GM20431 (cell line): ENCODE measurements at regions not wholly inside any gene's neighbourhood (a gene's known extent, or its start where the extent isn't known, plus 50 kb on each side); places are given as distances from the start of the nearest gene placed in this dataset.

Source experiments
- in situ Hi-C: fragments of 300-500 bp; cut with MseI, MboI; formaldehyde crosslinking; loops from one replicate; pipeline ENCODE4 v1.15.0; 2020; ENCODE audit warnings: low sequenced_read_pairs; ENCODE audit not compliant: unreplicated experiment

DNA sequence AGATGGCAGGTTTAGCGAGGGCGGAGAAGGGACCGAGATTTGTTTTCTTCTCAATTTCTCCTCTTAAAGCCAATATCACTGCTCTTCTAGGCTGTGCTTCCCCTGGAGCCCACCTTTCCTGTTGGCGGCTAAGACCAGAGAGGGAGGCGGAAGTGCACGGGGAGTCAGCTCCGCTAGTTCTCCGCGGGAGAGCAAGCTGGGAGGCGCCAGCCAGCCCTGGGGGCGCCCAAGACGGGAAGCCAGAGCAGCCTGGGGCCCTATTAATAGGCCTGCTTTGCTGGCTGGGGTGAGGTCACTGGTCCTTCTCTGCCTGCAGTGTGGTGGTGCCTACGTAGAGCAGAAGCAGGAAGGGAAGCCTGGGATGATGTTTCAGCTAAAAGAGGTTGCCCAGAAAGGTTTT is 61.6 kb downstream of the LSM5 start:
- in situ Hi-C loops, result no loop called here

DNA sequence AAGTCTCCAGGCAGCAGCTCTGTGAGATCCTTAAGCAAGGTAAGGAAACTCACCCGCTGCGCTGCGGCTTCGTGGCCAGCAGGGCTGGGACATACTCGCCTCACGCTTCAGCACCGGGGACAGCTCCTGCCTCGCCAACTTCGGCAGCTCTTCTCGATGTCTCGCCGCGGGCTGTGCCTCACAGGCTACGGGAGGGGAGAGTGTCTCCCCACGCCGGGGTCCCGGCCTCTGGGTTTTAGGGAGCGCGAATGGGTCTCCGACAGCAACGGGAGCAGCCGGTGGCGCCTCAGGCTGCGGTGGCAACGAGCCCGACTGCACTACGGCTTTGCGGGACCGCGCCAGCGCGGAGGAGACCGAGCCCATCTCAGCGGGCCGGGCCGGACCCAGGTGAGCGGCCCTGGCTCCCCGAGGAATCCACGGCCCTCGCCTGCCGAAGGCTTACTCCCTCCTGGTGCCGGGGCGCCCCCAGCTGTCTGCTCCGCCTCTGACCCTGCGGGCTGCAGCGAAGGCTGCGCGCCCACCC is 62.4 kb downstream of the LSM5 start:
- in situ Hi-C loops, result no loop called here

DNA sequence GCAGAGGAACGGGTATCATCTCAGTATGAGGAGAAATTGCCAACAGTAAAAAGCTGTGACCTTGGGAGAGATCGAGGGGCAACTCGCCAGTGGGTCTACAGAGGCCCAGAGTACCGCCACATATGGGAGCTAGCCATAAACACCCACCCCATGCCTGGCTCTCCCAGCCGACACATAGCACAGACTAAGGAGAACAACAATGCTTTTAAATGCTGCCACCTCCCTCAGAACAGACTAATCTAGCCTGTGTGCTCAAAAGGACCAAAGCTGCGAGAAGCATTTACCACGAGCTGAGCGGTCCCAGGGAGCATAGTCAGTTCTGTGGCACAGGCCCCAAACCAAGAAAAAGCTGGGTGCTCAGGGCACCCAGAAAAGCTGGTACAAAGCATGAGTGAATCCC is 73.3 kb downstream of the LSM5 start:
- in situ Hi-C loops, result no loop called here

DNA sequence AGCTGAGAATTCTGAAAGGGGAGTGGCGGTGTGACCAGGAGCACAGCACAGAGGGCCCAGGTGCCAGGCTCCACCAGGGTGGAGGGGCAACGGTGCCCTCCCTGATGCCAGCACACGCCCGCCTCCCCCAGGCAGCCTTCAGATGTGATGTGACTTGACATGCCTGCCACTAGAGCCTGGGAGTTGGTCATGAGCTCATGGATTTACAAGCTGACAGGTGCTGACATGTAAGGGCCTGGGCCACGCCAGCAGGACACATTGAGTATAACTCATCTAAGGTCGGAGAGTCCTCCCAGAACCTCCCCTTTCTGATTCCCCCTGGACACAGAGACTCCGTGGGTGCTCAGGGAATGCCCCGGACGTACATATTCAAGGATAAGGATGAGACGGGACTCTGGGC is 74.2 kb downstream of the LSM5 start:
- in situ Hi-C loops, result no loop called here

DNA sequence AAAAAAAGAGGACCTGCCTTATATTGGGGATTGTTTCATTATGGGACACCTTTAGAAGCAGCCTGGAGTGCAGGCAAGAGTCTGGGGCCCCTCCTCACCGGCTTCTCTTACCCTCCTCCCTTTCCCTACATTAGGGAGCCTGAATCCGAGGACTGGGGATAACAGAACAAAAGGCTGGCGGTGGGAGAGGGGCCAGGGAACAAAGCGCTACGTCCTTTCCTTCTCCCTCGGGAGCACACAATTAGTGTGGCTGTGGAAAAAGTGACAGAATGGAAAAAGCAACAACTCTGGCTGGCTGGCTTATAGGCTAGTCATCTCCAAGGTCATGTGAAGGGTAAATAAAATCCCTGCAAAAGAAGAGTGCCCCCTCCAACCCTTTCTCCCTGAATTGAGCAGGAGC is 74.7 kb downstream of the LSM5 start:
- in situ Hi-C loops, result no loop called here

DNA sequence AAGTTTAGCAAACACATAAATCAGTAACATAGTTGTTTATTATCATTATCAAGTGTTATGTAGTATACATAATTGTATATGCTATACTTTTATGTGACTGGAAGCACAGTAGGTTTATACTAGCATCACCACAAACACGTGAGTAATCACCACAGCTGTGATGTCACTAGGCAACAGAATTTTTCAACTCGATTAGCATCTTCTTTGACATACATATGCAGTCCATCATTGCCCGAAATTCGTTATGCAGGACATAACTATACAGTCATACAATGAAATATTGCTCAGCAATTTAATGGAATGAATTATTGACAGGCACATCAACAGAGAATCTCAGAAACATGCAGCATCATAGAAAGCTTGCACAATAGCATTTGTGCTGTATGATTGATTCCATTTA is 77.7 kb downstream of the LSM5 start:
- in situ Hi-C loops, result no loop called here

DNA sequence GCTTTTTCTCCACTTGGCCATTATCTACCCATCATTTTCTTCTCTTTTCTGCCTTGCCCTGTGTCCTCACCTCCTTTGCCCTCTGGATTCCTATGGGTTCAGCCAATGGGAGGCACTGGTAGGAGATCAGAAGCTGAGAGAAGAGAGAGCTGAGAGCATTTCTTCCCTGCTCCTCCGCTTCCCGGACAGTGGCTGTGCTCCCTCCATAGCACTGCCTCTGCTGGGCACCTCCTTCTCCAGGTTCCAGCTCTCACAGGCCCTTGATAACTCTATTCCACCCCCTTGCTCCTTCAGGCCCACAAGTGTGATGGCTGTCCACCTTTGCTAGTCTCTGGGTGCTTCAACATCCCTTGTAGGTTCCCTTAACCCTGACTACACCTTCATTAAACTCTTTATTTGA is 79.6 kb downstream of the LSM5 start:
- in situ Hi-C loops, result no loop called here

DNA sequence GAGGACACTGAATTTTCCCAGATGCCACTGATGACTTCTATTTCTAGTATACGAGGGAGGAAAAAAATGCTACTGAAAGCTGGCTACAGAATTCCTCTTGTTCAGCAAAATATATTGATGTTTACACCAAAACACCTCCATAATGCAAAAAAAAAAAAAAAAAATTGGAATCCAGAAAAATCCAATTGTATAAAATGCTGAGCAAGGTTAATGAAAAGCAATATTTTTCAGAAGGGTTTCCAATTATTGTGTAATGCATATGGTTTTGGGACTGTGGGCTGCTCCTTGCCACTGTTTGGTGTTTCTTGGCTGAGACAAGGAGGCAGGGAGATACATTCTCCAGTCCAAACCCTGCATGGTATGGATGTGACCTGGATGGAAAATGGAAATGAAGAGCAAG is 83.8 kb downstream of the LSM5 start:
- in situ Hi-C loops, result no loop called here

DNA sequence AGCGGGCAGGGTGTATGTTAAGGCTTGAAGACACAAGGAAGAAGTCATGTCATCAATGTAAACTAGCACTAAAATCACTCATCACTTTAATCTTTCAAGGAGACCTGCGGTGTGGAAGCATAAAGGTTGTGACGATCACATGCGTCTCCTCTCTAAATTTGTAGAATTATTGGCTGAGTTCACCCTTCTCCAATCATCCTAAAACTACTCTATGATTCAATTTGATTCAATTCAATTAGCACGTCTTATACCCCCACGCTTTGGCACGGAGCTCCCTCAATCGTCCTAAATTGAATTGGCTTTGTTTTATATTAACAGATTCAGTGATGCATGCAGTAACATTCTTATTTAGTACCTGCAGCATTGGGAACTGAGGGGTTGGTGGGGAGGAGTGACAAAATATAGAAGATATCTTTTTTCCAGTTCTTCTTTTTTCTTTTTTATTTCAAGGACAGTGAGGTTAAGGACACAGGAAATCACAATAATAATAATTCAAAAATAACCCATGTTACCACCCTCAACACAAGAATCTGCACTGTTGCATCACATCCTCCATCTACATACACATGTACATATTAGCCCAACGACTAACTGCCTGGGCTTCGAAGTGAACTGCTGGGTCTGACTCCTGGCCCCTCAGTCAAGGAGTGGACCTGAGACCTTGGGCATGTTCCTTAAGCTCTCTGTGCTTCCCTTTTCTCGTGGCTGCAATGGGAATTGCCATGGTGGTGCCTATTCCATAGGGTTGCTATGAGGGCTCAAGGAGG is 86.5 kb downstream of the LSM5 start:
- in situ Hi-C loops, result no loop called here

DNA sequence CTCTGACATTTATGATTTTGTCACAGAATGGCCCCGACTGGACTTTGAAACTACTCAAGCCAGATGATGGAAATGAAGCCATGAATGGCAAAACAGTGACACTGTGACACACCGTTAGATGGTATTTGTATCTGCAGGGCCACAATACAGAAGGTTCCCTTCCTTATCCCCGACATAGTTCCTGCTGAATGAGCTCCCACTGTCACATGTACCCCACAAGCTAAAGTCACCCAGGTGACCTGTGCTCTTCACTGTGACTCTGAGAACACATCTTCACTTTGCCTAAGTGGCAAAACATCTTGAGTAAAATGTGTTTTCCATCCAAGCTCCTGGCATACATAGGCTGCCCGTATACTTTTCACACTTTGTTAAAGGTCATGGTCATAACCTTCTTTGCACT is 89.5 kb downstream of the LSM5 start:
- in situ Hi-C loops, result no loop called here

DNA sequence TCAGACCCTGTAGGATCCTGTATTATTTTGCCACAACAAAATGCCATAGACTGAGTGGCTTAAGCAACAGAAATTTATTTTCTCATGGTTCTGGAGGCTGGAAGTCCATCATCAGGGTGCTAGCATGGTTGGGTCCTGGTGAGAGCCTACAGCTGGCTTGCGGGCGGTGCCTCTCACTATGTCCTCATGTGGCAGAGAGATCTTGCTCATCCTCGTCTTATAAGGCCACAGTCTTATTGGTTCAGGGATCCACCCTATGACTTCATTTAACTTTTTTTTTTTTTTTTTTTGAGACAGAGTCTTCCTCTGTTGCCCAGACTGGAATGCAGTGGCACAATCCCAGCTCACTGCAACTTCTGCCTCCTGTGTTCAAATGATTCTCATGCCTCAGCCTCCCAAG is 90.9 kb downstream of the LSM5 start:
- in situ Hi-C loops, result no loop called here

DNA sequence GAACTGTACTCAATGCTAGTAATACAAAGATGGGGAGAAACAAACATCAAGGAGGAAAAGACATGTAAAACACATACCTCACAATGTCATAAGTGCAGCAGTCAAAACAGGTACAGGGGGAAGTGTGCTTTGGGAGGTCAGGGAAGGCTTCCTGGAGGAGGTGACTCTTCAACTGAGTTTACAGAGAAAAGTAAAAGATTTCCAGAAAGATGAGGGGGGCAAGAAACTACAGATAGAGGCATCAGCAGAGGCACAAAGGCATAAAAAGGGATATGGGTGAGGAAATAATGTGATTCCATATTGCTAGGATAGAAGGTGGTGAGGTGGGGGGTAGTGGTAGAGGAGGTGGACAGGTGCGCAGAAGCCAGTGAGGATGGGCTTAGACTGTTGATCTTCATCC is 95.0 kb downstream of the LSM5 start:
- in situ Hi-C loops, result no loop called here

DNA sequence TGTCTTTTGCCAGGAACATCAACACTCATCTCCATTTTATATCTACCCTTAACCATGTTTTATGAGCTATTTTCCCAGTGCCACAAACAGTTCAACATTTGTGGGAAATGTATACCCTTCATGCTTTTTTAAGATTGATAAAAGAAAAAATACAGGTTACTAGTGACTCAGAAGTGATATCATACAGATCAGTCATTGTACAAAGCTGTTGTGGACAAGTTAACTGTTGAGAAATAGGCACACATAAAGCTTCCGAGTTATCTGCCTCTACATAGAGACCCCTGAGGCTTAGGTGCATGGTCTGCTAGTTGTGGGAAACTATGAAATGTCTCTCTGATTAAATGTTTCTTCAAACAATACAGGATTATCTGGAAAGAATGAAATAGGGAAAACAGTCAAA is 96.3 kb downstream of the LSM5 start:
- in situ Hi-C loops, result no loop called here

DNA sequence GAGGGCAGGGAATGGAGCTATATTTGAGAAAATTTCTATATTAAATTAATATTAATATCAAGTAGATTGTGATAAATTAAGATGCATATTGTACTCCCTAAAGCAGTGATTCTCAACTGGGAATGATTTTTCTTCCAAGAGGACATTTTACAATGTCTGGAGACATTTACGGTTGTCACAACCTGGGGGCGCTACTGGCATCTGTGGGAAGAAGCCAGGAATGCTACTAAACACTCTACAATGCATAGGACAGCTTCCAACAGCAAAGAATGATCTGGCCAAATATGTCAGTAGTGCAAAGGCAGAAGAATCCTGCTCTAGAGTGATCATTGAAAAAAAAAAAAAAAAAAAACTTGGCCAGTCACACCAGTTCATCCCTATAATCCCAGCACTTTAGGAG is 100.0 kb downstream of the LSM5 start:
- in situ Hi-C loops, result no loop called here

DNA sequence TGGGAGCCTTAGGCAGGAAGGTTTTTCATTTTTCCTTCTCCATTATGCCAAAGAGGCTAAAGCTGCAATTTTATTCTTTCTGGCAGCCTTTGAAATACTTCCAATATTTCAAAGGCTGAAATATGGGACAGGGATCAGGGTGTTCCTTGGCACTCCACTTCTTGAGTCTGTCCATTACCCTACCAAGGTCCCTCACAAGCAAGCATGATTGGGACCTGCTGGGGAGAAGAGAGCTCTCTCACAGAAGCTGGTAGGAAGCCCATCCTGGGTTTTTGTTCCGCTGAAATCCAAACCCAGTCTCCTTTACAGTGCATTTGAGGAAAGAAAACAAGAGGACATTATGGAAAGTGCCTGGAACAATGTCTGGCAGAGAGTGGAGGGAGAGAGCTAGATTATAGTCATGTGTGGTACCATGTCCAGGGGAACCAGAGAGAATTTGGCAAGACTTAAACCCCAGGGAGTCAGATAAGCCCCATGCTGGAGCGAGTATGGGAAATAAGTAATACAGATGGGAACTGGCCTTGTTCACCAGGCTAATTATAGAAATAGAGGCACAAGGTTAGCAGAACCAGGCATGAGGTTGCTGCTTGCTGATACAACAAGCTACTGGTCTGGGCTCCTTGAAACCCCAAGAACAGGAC is 104.7 kb downstream of the LSM5 start:
- in situ Hi-C loops, result no loop called here

DNA sequence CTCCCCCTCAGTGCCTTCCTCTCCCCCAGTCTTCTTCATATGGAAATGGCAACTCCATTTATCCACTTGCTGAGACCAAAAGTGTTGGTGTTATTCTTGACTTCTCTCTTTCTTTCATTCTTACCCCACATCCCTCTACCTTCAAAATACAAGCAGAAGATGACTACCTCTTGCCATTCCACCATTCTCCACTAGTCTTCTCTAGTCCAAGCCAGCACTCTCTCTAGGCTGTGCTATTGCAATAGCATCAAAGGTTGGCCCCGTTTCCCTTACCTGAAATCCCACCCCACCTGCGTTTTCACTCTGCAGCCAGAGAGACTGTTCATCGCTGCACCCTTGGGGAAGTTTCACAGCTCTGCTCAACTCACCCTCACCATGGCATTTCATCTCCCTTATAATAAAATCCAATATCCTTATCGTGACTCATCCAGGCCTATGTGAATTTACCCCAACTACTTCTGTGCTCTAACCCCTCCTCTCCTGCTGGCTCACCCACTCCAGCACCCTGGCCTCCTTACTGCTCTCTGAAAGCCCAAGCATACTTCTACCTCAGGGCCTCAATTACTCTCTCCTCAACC is 109.1 kb downstream of the LSM5 start:
- in situ Hi-C loops, result no loop called here

DNA sequence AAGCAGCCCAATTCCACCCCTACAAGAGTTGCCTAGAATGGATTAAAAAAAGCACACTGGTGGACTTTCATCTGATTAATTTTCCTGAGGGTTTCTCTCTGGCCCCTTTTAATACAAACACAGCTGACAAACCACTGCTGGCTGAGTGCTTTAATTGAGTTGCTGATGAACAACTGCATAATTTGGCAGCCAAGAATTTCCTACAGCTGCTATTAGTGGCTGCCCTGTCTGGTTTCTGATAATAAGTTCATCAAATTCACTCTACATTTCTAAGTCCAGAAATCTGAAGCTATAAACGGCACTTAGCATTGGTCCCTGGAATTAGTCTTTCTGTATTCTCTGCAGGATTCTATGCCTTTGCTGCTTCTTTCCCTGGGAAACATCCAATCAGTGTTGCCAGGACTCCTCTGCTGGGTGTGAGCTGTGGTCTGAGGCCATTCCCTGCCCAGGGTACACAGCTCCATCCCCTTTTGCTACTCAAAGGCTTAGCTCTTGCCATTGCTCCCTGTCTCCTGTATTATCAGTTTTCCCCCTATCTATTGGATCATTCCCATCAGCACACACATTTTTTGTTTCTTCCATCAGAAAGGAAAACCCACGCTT is 110.6 kb downstream of the LSM5 start:
- in situ Hi-C loops, result no loop called here

DNA sequence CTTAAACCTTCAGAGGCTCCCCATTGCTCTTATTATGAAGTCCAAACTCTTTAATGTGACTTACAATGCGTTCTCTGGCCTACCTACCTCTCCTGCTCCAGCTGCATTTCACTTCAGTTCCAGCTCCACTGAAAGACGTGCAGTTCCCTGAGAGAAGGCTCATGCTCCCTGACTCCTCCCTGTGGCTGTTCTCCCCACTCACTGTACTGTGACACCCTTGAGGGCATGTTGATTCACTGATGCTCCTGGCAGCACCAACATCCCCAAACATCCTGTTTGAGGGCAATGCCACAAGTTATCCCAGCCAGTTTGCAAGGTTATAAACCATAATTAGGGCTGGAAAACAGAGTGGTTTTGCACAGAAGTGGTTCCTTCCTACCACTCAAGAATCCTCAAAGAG is 111.2 kb downstream of the LSM5 start:
- in situ Hi-C loops, result no loop called here

DNA sequence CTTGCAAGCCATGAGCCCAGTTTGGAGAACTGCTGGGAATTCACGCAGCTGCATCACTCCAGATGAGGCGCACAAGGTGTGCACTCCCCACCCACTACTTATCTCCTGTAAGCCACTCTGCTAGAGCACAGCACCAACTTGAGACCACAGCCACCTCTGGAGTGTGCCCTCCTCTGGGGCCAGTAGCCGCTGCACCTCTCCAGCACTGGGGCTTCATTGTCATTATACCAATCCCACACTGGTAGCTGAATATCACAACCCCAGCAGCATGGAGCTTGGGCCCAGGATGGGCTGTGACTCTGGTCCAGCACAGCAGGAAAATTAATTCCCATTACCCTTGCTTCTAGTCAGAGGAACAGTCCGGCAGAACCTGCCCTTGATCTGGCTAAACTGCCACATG is 125.6 kb downstream of the LSM5 start:
- in situ Hi-C loops, result no loop called here

DNA sequence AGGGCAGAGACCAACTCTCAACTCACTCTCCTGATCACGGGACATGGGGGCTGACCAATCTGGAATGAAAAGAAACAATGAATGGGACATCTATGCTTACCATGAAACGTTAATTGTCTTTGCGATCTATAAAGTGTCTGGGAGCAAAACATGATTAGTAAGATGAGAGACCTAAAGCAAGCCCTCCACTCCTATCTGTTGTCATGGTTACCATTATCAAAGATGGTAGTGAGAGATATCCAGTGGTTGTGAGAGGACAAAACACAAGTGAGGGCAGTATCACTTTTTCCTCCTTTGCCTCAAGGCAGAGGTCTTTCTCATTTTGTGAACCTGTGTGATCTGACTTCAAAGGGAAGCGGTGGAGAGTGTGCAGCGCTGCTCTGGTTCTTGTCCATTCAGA is 130.1 kb downstream of the LSM5 start:
- in situ Hi-C loops, result no loop called here
